NOMO-1 treated with DMSO at 0.1 percent for 48 hours (cell line): ENCODE measurements at regions not wholly inside any gene's neighbourhood (a gene's known extent, or its start where the extent isn't known, plus 50 kb on each side); places are given as distances from the start of the nearest gene placed in this dataset.
"Not testable (repeated sequence)": the region's sequence is repeated elsewhere in the genome, so short reads cannot be mapped to it uniquely, and the experiment has no call there.

Experiments
- DNase-seq: peaks from one replicate; lab custom pipeline; 2025; ENCODE audit not compliant: unreplicated experiment; lab: John Stamatoyannopoulos, UW

- DNase-seq = no peak
These were observed 281.4 kb upstream of the CELF4 start for GRCh38 chr18:37846996-37847395.

GRCh38 chr18:37845498-37845897 is 279.9 kb upstream of the CELF4 start:
- DNase-seq = no peak

- no peak for DNase-seq
These were observed 278.8 kb upstream of the CELF4 start for GRCh38 chr18:37844209-37844970.

- DNase-seq = no peak
These were observed 272.5 kb upstream of the CELF4 start for GRCh38 chr18:37838083-37838482.

GRCh38 chr18:37836071-37836970 is 270.7 kb upstream of the CELF4 start:
- DNase-seq = no peak

GRCh38 chr18:37832010-37832695 is 266.6 kb upstream of the CELF4 start:
- DNase-seq = not testable (repeated sequence)

GRCh38 chr18:37812961-37813360 is 247.4 kb upstream of the CELF4 start:
- DNase-seq = no peak

- no peak for DNase-seq
These were observed 240.3 kb upstream of the CELF4 start for GRCh38 chr18:37805773-37806404.

GRCh38 chr18:37796823-37797349 is 231.3 kb upstream of the CELF4 start:
- no peak for DNase-seq

- no peak for DNase-seq
These were observed 221.9 kb upstream of the CELF4 start for GRCh38 chr18:37787452-37787851.

- DNase-seq = no peak
These were observed 218.2 kb upstream of the CELF4 start for GRCh38 chr18:37783771-37784170.

- DNase-seq = no peak
These were observed 213.6 kb upstream of the CELF4 start for GRCh38 chr18:37779220-37779619.

- DNase-seq = peak; percentile 19
These were observed 213.0 kb upstream of the CELF4 start for GRCh38 chr18:37778417-37779165.

- no peak for DNase-seq
These were observed 204.2 kb upstream of the CELF4 start for GRCh38 chr18:37769826-37770225.

- DNase-seq = no peak
These were observed 199.1 kb upstream of the CELF4 start for GRCh38 chr18:37764541-37765288.

- DNase-seq = no peak
These were observed 196.6 kb upstream of the CELF4 start for GRCh38 chr18:37762076-37762621.

GRCh38 chr18:37754141-37754540 is 188.5 kb upstream of the CELF4 start:
- no peak for DNase-seq

- no peak for DNase-seq
These were observed 176.8 kb upstream of the CELF4 start for GRCh38 chr18:37742436-37742835.

GRCh38 chr18:37741032-37741623 is 175.5 kb upstream of the CELF4 start:
- DNase-seq = no peak
